OCI-LY7 (cell line): ENCODE measurements at regions not wholly inside any gene's neighbourhood (a gene's known extent, or its start where the extent isn't known, plus 50 kb on each side); places are given as distances from the start of the nearest gene placed in this dataset.

Experiments used
- CTCF ChIP-seq: fragments of 200-600 bp; sonication (generic); conservative IDR thresholded peaks from 2 replicates; pipeline ENCODE4 v1.5.1; 2014; ENCODE audit warnings: mild to moderate bottlenecking, antibody characterized with exemption, low read length, moderate library complexity, mixed read lengths
- EZH2phosphoT487 ChIP-seq: fragments of 200-600 bp; sonication (generic); IDR thresholded peaks from 2 replicates; pipeline ENCODE4 v1.6.1; 2018; ENCODE audit warnings: low read depth, borderline replicate concordance, mild to moderate bottlenecking, mixed run types, antibody characterized with exemption, low read length, moderate library complexity, mixed read lengths

- TF ChIP-seq CTCF (no peak), EZH2phosphoT487 (no peak)
These were observed 142.8 kb upstream of the COL5A1 start for GRCh38 chr9:134498814-134499166.
